CD4-positive, alpha-beta T cell treated with Interleukin-10 for 1 hour (primary cell): ENCODE measurements at regions not wholly inside any gene's neighbourhood (a gene's known extent, or its start where the extent isn't known, plus 50 kb on each side); places are given as distances from the start of the nearest gene placed in this dataset.
A peak's percentile ranks its signal among the peaks of the same experiment; 100 is the strongest.

ENCODE experiments used
- DNase-seq: peaks from one replicate; pipeline ENCODE4 v3.0.0-alpha.2; 2020

- no peak for DNase-seq
These were observed 71.5 kb upstream of the CXADR start for GRCh38 chr21:17441370-17441769.

DNA sequence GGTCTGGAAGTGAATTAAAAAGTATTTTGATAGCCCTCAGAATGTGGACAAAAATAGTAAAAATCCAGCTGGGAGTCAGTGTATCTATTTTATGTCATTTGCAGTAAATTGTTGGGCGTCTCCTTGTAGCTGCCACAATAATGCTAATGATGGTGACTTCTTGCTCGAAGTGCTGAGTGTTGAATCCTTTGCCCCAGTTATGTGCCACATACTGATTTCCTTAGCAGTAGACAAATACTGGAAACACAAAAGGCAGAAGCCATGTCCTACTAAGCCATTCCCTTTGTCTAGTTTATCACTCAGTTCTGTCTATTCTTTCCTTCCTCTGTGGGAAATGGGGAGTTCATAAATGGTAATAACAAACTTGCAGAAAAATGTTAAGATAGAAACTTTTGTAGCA lies 70.7 kb upstream of the CXADR start:
- DNase-seq, result no peak

- DNase-seq, result no peak
These were observed 68.0 kb upstream of the CXADR start for GRCh38 chr21:17444828-17445227.

DNA sequence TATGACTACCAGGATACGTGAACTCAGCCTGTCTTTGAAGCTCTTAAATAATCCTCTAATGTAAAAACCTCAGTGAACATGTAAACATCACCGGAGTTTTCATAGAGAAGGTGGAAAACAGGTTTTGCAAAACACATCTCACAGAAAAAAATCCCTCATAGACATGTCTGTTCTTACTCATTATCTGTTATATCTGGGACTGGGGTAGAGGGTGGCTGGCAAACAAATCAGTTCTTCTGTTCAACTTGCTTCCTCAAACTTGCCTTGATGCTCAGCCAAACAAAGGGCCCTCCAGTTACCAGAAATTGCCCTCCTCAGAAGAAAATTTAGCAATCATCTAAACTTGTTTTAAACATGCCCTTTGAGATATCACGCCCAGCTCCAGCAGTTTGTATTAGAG lies 66.1 kb upstream of the CXADR start:
- DNase-seq, result no peak

DNA sequence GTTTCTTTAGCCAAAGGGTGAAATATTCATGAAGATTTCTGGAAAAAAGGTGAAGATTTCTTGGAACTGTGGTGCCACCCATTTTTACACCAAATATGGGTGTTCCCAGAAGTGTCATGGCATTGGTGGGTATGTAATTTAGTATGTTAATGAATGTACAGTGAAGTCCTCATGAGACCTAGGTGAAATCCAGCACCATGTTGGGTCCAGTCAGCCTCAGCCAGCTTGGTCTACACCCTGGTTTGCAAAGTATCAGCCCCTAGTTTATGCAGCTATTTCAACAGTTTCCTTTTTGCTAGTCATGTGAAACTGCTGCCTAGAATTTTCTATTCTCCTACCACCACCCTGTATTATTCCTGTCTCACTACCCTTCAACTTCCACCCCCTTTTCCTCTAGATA lies 63.1 kb upstream of the CXADR start:
- no peak for DNase-seq

GRCh38 chr21:17451364-17451891 lies 61.4 kb upstream of the CXADR start:
- DNase-seq, result no peak

DNA sequence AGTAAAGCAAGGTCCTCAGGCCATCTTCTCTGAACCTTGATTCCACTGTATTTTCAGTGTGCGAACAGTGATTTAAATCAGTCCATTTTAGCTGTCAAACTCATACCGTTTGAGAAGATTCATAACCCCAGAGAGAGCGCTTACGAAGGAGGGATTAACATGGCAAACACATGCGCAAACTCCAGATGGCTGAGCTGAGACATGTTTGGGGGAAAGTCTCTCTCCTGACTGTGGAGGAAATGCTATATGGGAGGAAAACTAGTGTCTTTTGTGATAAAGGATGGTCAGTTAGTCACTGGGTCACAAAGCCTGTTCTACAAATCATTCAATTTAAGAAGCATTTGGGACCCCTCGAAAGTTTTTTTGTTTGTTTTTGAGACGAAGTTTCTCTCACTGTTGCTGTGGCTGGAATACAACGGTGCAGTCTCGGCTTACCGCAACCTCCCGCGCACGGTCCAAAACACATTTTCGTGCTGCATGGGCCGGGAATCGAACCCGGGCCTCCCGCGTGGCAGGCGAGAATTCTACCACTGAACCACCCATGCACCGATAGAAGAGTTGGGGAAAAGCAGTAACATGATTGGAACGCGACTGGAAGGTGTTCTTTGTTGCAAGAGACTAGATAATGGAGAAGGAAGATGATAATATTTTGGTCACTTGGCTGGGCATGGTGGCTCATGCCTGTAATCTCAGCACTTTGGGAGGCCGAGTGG lies 58.4 kb upstream of the CXADR start:
- DNase-seq, result peak; percentile 19

- DNase-seq, result no peak
These were observed 57.9 kb upstream of the CXADR start for GRCh38 chr21:17455028-17455353.

DNA sequence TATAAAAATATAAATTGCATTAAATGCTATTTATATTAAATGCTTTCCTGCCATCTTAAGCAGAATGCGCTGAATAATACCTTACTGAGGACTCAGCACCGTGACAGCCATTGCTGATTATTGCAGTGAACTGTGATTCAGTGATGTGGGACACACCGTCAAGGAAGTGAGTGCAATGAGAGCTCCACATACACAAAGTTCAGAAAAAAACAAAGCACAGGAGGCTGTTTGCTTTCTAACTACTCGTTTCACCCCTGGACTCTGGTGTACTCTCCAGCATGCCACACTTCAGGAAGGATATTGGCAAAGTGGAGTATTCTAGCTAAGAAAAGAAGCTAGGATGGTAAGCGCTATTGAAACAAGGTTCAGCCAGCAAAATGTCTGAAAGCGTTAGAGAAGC lies 57.4 kb upstream of the CXADR start:
- DNase-seq, result no peak

- no peak for DNase-seq
These were observed 54.6 kb upstream of the CXADR start for GRCh38 chr21:17458279-17458678.

- DNase-seq, result no peak
These were observed 52.7 kb upstream of the CXADR start for GRCh38 chr21:17460094-17460493.

DNA sequence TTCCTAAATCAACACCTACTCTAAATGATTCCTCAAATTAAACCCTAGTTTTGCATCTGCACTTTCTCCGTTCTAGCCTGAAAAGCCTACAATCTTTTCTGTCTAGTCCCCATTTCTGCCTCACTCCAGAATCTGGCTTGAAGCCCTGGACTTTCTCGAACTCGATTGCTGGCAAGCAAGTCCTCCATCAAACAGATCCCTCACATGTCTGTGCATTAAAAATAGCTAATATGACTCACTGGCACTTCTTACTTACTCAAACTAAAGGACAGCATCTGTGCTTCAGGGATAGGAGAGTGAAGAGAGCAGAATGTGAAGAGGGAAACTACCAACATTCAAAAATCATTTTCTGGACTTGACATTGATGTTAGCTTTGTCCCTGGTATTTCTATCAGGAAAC lies 51.8 kb upstream of the CXADR start:
- DNase-seq, result no peak

DNA sequence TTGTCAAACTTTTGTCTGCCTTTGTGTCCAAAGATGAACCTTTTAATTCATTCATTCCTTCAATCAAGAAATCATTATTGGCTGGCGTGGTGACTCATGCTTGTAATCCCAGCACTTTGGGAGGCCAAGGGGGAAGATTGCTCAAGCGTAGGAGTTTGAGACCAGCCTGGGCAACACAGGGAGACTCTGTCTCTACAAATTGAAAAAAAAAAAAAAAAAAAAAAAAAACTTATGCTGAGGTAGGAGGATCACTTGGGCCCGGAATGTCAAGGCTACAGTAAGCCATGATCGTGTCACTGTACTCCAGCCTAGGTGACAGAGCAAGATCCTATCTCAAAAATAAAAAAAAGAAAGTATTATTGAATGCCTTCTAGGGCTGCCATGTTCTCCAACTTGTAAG lies 51.3 kb upstream of the CXADR start:
- DNase-seq, result no peak

DNA sequence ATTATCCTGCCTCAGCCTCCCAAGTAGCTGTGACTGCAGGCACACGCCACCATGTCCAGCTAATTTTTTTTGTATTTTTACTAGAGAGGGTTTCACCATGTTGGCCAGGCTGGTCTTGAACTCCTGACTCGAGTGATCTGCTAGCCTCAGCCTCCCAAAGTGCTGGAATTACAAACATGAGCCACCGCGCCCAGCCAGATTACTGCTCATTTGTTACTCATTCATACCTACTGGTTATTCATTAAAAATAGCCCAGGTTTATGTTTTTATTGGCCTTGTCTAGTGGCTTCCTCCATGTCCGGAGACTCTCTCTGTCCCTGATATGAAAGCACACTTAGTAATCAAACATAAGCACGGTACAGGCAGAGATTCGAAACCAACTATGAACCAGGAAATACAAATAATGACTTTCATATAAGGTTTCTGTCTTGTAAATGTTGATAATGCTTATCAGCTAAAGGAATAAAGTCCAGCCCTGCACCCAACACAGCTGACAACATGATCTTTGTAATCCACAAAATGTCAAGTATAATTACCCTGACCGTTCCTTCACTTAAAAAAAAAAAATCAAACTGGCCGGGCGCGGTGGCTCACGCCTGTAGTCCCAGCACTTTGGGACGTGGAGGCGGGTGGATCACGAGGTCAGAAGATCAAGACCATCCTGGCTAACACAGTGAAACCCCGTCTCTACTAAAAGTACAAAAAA lies 50.4 kb upstream of the CXADR start:
- DNase-seq, result no peak
